Kidney epithelial cell (primary cell): ENCODE measurements at regions not wholly inside any gene's neighbourhood (a gene's known extent, or its start where the extent isn't known, plus 50 kb on each side); places are given as distances from the start of the nearest gene placed in this dataset.

Experiments used
- DNase-seq: peaks from one replicate; pipeline ENCODE4 v3.0.0-alpha.2; 2010; ENCODE audit warnings: low read depth
- H3K27me3 ChIP-seq: 2 replicates; pipeline ENCODE4 v1.6.0; 2011; ENCODE audit warnings: low read length; ENCODE audit not compliant: control insufficient read depth, insufficient read depth
- H3K36me3 ChIP-seq: 2 replicates; pipeline ENCODE4 v1.5.1; 2011; ENCODE audit warnings: low read length; ENCODE audit not compliant: control insufficient read depth, insufficient read depth
- H3K4me3 ChIP-seq: 2 replicates; pipeline ENCODE4 v1.5.1; 2011; ENCODE audit warnings: low read depth, mild to moderate bottlenecking, control low read depth, low read length
- CTCF ChIP-seq: IDR thresholded peaks from 2 replicates; pipeline ENCODE4 v1.5.1; 2011; ENCODE audit warnings: mild to moderate bottlenecking, moderate library complexity, low read length, control low read depth, inconsistent platforms; ENCODE audit not compliant: insufficient read depth, poor library complexity, severe bottlenecking

- TF ChIP-seq CTCF = no peak
- DNase-seq = no peak
- Histone ChIP-seq H3K27me3 (no peaks in the 10 kb centered on the region), H3K36me3 (no peaks in the 10 kb centered on the region), H3K4me3 (no peak overlapping the region)
Measured at GRCh38 chr3:147645761-147646160, 236.6 kb downstream of the ZIC1 start.

- Histone ChIP-seq H3K27me3 (no peaks in the 10 kb centered on the region), H3K36me3 (no peaks in the 10 kb centered on the region), H3K4me3 (no peak overlapping the region)
- TF ChIP-seq CTCF = no peak
- DNase-seq = no peak
Measured at GRCh38 chr3:147649475-147649874, 240.3 kb downstream of the ZIC1 start.

GRCh38 chr3:147651107-147651778 lies 242.1 kb downstream of the ZIC1 start:
- TF ChIP-seq CTCF = no peak
- DNase-seq = no peak
- Histone ChIP-seq H3K27me3 (no peaks in the 10 kb centered on the region), H3K36me3 (no peaks in the 10 kb centered on the region), H3K4me3 (no peak overlapping the region)

- Histone ChIP-seq H3K4me3 (no peak overlapping the region), H3K27me3 (no peaks in the 10 kb centered on the region)
- no peak for DNase-seq
Measured at GRCh38 chr3:147652651-147653366, 243.6 kb downstream of the ZIC1 start.

GRCh38 chr3:147653367-147653923 lies 244.3 kb downstream of the ZIC1 start:
- no peak for TF ChIP-seq CTCF
- H3K36me3 ChIP-seq = no peaks in the 10 kb centered on the region
- H3K4me3 ChIP-seq = no peak overlapping the region
- DNase-seq = no peak
- H3K27me3 ChIP-seq = no peaks in the 10 kb centered on the region

More at GRCh38 chr3:147652651-147653366, 243.6 kb downstream of the ZIC1 start:
- no peak for TF ChIP-seq CTCF
- H3K36me3 ChIP-seq = no peaks in the 10 kb centered on the region

- Histone ChIP-seq H3K27me3 (no peaks in the 10 kb centered on the region), H3K4me3 (no peak overlapping the region), H3K36me3 (no peaks in the 10 kb centered on the region)
- TF ChIP-seq CTCF = no peak
- DNase-seq = no peak
Measured at GRCh38 chr3:147654827-147655226, 245.7 kb downstream of the ZIC1 start.
